Testis (tissue), 2 donors: ENCODE measurements at regions not wholly inside any gene's neighbourhood (a gene's known extent, or its start where the extent isn't known, plus 50 kb on each side); places are given as distances from the start of the nearest gene placed in this dataset.

Experiments
- DNase-seq: peaks from one replicate; pipeline ENCODE4 v3.0.0-alpha.2; 2019
- H3K27ac ChIP-seq, 2 donors: fragments of 200-600 bp; sonication (generic); one replicate each; pipeline ENCODE4 v1.5.1; 2019
- H3K27me3 ChIP-seq: fragments of 200-600 bp; sonication (generic); one replicate; pipeline ENCODE4 v1.5.1; 2019
- H3K36me3 ChIP-seq: fragments of 200-600 bp; sonication (generic); one replicate; pipeline ENCODE4 v1.5.1; 2017; ENCODE audit warnings: low read depth; ENCODE audit errors: missing control alignments
- H3K4me1 ChIP-seq: fragments of 200-600 bp; sonication (generic); one replicate; pipeline ENCODE4 v1.5.1; 2019
- H3K4me3 ChIP-seq, 2 donors: fragments of 200-600 bp; sonication (generic); one replicate each; pipeline ENCODE4 v1.5.1; 2017 to 2019
- H3K9me3 ChIP-seq: fragments of 200-600 bp; sonication (generic); one replicate; pipeline ENCODE4 v1.5.1; 2017
- POLR2A ChIP-seq: fragments of 450-650 bp; IDR thresholded peaks from one replicate; pipeline ENCODE4 v1.6.1; 2017; ENCODE audit warnings: antibody characterized with exemption, mild to moderate bottlenecking, moderate library complexity
- WGBS, 2 donors: methylation state at CpG; one replicate each; pipeline ENCODE4 v1.1.5; 2018; 5-methylcytosine and 5-hydroxymethylcytosine counted together
- intact Hi-C: fragments of 100-400 bp; cut with DNase I; formaldehyde crosslinking; loops from one replicate; pipeline ENCODE4 v1.15.1; 2023; ENCODE audit warnings: low total_unique reads
- TF ChIP-seq, protein P1 (sequence below), 3 experiments: fragments of 450-650 bp in 2 of 3; fragments of 200-600 bp in 1 of 3; sonication (generic) in 1 of 3; IDR thresholded peaks; one replicate each; pipeline ENCODE4 v1.5.1; 2016 to 2019; ENCODE audit warnings: antibody characterized with exemption in 3 of 3, mild to moderate bottlenecking in 2 of 3, moderate library complexity in 1 of 3

DNA sequence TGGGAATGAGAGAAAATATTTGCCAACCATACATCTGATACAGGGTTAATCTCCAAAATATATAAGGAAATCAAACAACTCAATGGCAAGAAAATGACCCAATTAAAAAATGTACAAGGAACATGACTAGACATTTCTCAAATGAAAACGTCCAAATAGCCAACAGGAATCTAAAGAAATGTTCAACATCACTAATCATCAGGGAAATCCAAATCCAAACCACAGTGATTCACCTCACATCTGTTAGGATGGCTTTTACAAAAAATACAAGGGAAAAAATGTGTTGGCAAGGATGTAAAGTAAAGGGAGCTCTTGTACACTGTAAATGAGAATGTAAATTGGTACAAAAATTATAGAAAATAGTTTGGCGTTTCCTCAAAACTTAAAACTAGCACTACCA lies 54.7 kb upstream of the ZRANB2 start:
- TF ChIP-seq, protein P1, sequence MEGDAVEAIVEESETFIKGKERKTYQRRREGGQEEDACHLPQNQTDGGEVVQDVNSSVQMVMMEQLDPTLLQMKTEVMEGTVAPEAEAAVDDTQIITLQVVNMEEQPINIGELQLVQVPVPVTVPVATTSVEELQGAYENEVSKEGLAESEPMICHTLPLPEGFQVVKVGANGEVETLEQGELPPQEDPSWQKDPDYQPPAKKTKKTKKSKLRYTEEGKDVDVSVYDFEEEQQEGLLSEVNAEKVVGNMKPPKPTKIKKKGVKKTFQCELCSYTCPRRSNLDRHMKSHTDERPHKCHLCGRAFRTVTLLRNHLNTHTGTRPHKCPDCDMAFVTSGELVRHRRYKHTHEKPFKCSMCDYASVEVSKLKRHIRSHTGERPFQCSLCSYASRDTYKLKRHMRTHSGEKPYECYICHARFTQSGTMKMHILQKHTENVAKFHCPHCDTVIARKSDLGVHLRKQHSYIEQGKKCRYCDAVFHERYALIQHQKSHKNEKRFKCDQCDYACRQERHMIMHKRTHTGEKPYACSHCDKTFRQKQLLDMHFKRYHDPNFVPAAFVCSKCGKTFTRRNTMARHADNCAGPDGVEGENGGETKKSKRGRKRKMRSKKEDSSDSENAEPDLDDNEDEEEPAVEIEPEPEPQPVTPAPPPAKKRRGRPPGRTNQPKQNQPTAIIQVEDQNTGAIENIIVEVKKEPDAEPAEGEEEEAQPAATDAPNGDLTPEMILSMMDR (IDR thresholded peaks at IDR 0.05): no peak
- TF ChIP-seq POLR2A: no peak
- H3K4me3 ChIP-seq: no peak overlapping the region
- intact Hi-C loops: no loop called here
- H3K27me3 ChIP-seq: no peaks in the 10 kb centered on the region
- no peaks in the 10 kb centered on the region for H3K36me3 ChIP-seq
- WGBS, 2 donors: 73 to 87% methylated on average over 2 of the region's 2 CpGs
- no peaks in the 10 kb centered on the region for H3K4me1 ChIP-seq
- H3K27ac ChIP-seq: no peak overlapping the region
- H3K9me3 ChIP-seq: no peaks in the 10 kb centered on the region
- no peak for DNase-seq
